Right lobe of liver (tissue), 4 donors: ENCODE measurements at regions not wholly inside any gene's neighbourhood (a gene's known extent, or its start where the extent isn't known, plus 50 kb on each side); places are given as distances from the start of the nearest gene placed in this dataset.

ENCODE experiments used
- POLR2A ChIP-seq: fragments of 450-650 bp; IDR thresholded peaks from one replicate; pipeline ENCODE4 v1.6.1; 2017; ENCODE audit warnings: antibody characterized with exemption, mild to moderate bottlenecking
- TF ChIP-seq, protein P1 (sequence below), 4 donors: fragments of 200-600 bp in 3 of 4; fragments of 450-650 bp in 1 of 4; IDR thresholded peaks; one replicate each; pipeline versions ENCODE4 v1.5.1 to v1.8.0; 2016 to 2022; ENCODE audit warnings: antibody characterized with exemption in 4 of 4, mild to moderate bottlenecking in 2 of 4
- donor health status: DM: no; HTN: no; CAD: no.
- donor health status: DM: no; HTN: no; CAD: no.
- donor health status: DM: no; HTN: yes; CAD: no.

DNA sequence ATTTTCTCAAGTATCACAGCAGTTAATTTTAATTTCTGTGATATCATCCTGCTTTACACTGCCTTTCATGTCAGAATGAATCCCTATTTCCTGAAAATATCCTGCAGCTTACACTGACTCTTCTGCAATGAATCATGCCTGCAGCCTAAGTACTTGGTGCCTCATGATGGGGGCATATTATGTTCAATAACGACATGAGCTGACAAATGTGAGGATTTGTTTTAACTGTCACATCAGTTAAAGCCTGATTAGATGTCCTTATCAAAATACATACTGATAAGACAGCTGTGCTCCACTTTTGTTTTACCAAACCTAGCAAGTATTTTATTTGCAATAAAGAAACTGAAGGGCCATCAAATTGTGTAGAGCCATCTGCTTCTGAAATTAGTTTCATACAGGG lies 359.9 kb upstream of the AGA start:
- TF ChIP-seq, protein P1, sequence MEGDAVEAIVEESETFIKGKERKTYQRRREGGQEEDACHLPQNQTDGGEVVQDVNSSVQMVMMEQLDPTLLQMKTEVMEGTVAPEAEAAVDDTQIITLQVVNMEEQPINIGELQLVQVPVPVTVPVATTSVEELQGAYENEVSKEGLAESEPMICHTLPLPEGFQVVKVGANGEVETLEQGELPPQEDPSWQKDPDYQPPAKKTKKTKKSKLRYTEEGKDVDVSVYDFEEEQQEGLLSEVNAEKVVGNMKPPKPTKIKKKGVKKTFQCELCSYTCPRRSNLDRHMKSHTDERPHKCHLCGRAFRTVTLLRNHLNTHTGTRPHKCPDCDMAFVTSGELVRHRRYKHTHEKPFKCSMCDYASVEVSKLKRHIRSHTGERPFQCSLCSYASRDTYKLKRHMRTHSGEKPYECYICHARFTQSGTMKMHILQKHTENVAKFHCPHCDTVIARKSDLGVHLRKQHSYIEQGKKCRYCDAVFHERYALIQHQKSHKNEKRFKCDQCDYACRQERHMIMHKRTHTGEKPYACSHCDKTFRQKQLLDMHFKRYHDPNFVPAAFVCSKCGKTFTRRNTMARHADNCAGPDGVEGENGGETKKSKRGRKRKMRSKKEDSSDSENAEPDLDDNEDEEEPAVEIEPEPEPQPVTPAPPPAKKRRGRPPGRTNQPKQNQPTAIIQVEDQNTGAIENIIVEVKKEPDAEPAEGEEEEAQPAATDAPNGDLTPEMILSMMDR (IDR thresholded peaks at IDR 0.05): no peak
- no peak for TF ChIP-seq POLR2A
